PC-9 (cell line): ENCODE measurements at regions not wholly inside any gene's neighbourhood (a gene's known extent, or its start where the extent isn't known, plus 50 kb on each side); places are given as distances from the start of the nearest gene placed in this dataset.

Source experiments
- BruUV-seq: library from RNA; stranded (reverse); fragments of 400-500 nt; replicated peaks from 2 replicates; lab custom pipeline; 2021; lab: Mats Ljungman, UMichigan
- CTCF ChIA-PET: fragments of 300-600 bp; sonication (Branson Sonifier 250); formaldehyde crosslinking; loops from one replicate; lab custom pipeline; 2022; ENCODE audit warnings: antibody characterized with exemption; lab: Charles Lee
- POLR2A ChIA-PET: fragments of 300-600 bp; sonication (Branson Sonifier 250); formaldehyde crosslinking; loops from one replicate; lab custom pipeline; 2022; ENCODE audit warnings: antibody characterized with exemption; ENCODE audit not compliant: unreplicated experiment; lab: Charles Lee
- DNase-seq, 2 experiments: peaks; one replicate each; pipeline versions ENCODE4 v3.0.0 to v3.0.0-alpha.2; 2015 to 2022; ENCODE audit warnings: mixed read lengths in 1 of 2
- H2AFZ ChIP-seq: fragments of 200-600 bp; sonication (generic); 2 replicates; pipeline ENCODE4 v1.8.1; 2017; ENCODE audit warnings: antibody characterized with exemption
- H3F3A ChIP-seq: fragments of 200-600 bp; sonication (generic); 2 replicates; pipeline ENCODE4 v1.8.1; 2017; ENCODE audit warnings: antibody characterized with exemption, mild to moderate bottlenecking, low read depth; ENCODE audit not compliant: insufficient read depth
- H3K27ac ChIP-seq: fragments of 200-600 bp; sonication (generic); 2 replicates; pipeline ENCODE4 v1.6.1; 2016; ENCODE audit warnings: mixed run types
- H3K27me3 ChIP-seq: fragments of 200-600 bp; sonication (generic); 2 replicates; pipeline ENCODE4 v1.6.1; 2016; ENCODE audit warnings: low read depth, mixed run types; ENCODE audit not compliant: insufficient read depth
- H3K36me3 ChIP-seq: fragments of 200-600 bp; sonication (generic); 2 replicates; pipeline ENCODE4 v1.6.1; 2016; ENCODE audit warnings: low read depth, mixed run types
- H3K4me1 ChIP-seq: fragments of 200-600 bp; sonication (generic); replicated peaks from 2 replicates; pipeline ENCODE4 v1.6.1; 2016; ENCODE audit warnings: mixed run types; ENCODE audit not compliant: insufficient read depth
- H3K4me2 ChIP-seq: fragments of 200-600 bp; sonication (generic); 2 replicates; pipeline ENCODE4 v1.6.1; 2017; ENCODE audit warnings: mixed run types
- H3K4me3 ChIP-seq: fragments of 200-600 bp; sonication (generic); 2 replicates; pipeline ENCODE4 v1.6.1; 2016; ENCODE audit warnings: mixed run types
- H3K79me2 ChIP-seq: fragments of 200-600 bp; sonication (generic); 2 replicates; pipeline ENCODE4 v1.6.1; 2017; ENCODE audit warnings: low read depth, mixed run types
- H3K9me2 ChIP-seq: fragments of 200-600 bp; sonication (generic); 2 replicates; pipeline ENCODE4 v1.8.1; 2017; ENCODE audit warnings: mild to moderate bottlenecking; ENCODE audit not compliant: insufficient read depth
- H3K9me3 ChIP-seq: fragments of 200-600 bp; sonication (generic); 2 replicates; pipeline ENCODE4 v1.8.1; 2016; ENCODE audit warnings: low read depth; ENCODE audit not compliant: insufficient read depth
- H4K20me1 ChIP-seq: fragments of 200-600 bp; sonication (generic); 2 replicates; pipeline ENCODE4 v1.8.1; 2017; ENCODE audit not compliant: insufficient read depth
- CTCF ChIP-seq: fragments of 200-600 bp; sonication (generic); conservative IDR thresholded peaks from 2 replicates; pipeline ENCODE4 v1.6.1; 2017; ENCODE audit warnings: mixed run types, antibody characterized with exemption, mild to moderate bottlenecking, moderate library complexity
- EZH2 ChIP-seq: fragments of 200-600 bp; sonication (generic); IDR thresholded peaks from 2 replicates; pipeline ENCODE4 v1.8.0; 2017; ENCODE audit warnings: antibody characterized with exemption, low read depth
- intact Hi-C: fragments of 100-400 bp; cut with micrococcal nuclease; formaldehyde crosslinking; loops from one replicate; pipeline ENCODE4 v1.10.0; 2022; ENCODE audit not compliant: unreplicated experiment

- POLR2A ChIA-PET: no interaction called here
- intact Hi-C loops: loop anchor here (5.0 kb wide), 1 partner anchor 957 kb away; no protein-coding TSS in a partner anchor
- Histone ChIP-seq H3K4me1 (no peaks in the 10 kb centered on the region), H3K9me3 (no peaks in the 10 kb centered on the region), H3K27me3 (no peaks in the 10 kb centered on the region), H3K79me2 (no peaks in the 10 kb centered on the region), H2AFZ (no peak overlapping the region), H3K4me2 (no peak overlapping the region), H4K20me1 (no peaks in the 10 kb centered on the region), H3F3A (no peaks in the 10 kb centered on the region), H3K27ac (no peak overlapping the region), H3K4me3 (no peak overlapping the region), H3K36me3 (no peaks in the 10 kb centered on the region), H3K9me2 (no peaks in the 10 kb centered on the region)
- CTCF ChIA-PET: no interaction called here
- BruUV-seq: no TSS peak
- no peak for DNase-seq
- TF ChIP-seq EZH2 (no peak), CTCF (no peak)
These were observed 100.4 kb upstream of the FAM174A start for GRCh38 chr5:100434815-100435214.

- no TSS peak for BruUV-seq
- H3K4me1 ChIP-seq: no peaks in the 10 kb centered on the region
- no peaks in the 10 kb centered on the region for H4K20me1 ChIP-seq
- TF ChIP-seq EZH2: no peak
- TF ChIP-seq CTCF: no peak
- H3F3A ChIP-seq: no peaks in the 10 kb centered on the region
- intact Hi-C loops: loop anchor here (5.0 kb wide), 1 partner anchor 960 kb away; no protein-coding TSS in a partner anchor
- no peaks in the 10 kb centered on the region for H3K27me3 ChIP-seq
- H2AFZ ChIP-seq: no peak overlapping the region
- H3K4me3 ChIP-seq: no peak overlapping the region
- CTCF ChIA-PET: no interaction called here
- no peak for DNase-seq
- H3K9me2 ChIP-seq: no peaks in the 10 kb centered on the region
- POLR2A ChIA-PET: no interaction called here
- no peaks in the 10 kb centered on the region for H3K36me3 ChIP-seq
- H3K9me3 ChIP-seq: no peaks in the 10 kb centered on the region
- no peak overlapping the region for H3K27ac ChIP-seq
- no peak overlapping the region for H3K4me2 ChIP-seq
- H3K79me2 ChIP-seq: no peaks in the 10 kb centered on the region
These were observed 102.4 kb upstream of the FAM174A start for GRCh38 chr5:100432741-100433140.

- Histone ChIP-seq H4K20me1 (no peaks in the 10 kb centered on the region), H3K27ac (no peak overlapping the region), H3K79me2 (no peaks in the 10 kb centered on the region), H2AFZ (no peak overlapping the region), H3K9me2 (no peaks in the 10 kb centered on the region), H3K36me3 (no peaks in the 10 kb centered on the region), H3F3A (no peaks in the 10 kb centered on the region), H3K27me3 (no peaks in the 10 kb centered on the region), H3K4me2 (no peak overlapping the region), H3K4me1 (no peaks in the 10 kb centered on the region), H3K9me3 (no peaks in the 10 kb centered on the region), H3K4me3 (no peak overlapping the region)
- POLR2A ChIA-PET: no interaction called here
- BruUV-seq: no TSS peak
- TF ChIP-seq EZH2 (no peak), CTCF (peak; percentile 79)
- intact Hi-C loops: loop anchor here (2.0 to 5.0 kb wide), 2 partner anchors 192 to 962 kb away; no protein-coding TSS in a partner anchor
- CTCF ChIA-PET: no interaction called here
- DNase-seq: peak in 1 of 2 experiments; percentile 41
These were observed 104.6 kb upstream of the FAM174A start for GRCh38 chr5:100430268-100431195.
